ENCODE measurements at regions not wholly inside any gene's neighbourhood (a gene's known extent, or its start where the extent isn't known, plus 50 kb on each side); places are given as distances from the start of the nearest gene placed in this dataset.
"Not testable (repeated sequence)": the region's sequence is repeated elsewhere in the genome, so short reads cannot be mapped to it uniquely, and the experiment has no call there.

GRCh38 chr10:8778713-8779112 is 724.2 kb downstream of the GATA3 start:
- peak; percentile 22 for DNase-seq (ENCODE audit: low spot score)

- no peak for DNase-seq (ENCODE audit: low spot score)
Measured at GRCh38 chr10:8787649-8788048, 733.2 kb downstream of the GATA3 start.

- no peak for DNase-seq (ENCODE audit: low spot score)
Measured at GRCh38 chr10:8790390-8790789, 735.9 kb downstream of the GATA3 start.

- DNase-seq (ENCODE audit: low spot score), result no peak
Measured at GRCh38 chr10:8794860-8795259, 740.4 kb downstream of the GATA3 start.

- no peak for DNase-seq (ENCODE audit: low spot score)
Measured at GRCh38 chr10:8800426-8800825, 745.9 kb downstream of the GATA3 start.

- DNase-seq (ENCODE audit: low spot score), result no peak
Measured at GRCh38 chr10:8803992-8804391, 749.5 kb downstream of the GATA3 start.

- no peak for DNase-seq (ENCODE audit: low spot score)
Measured at GRCh38 chr10:8810677-8811076, 756.2 kb downstream of the GATA3 start.

- no peak for DNase-seq (ENCODE audit: low spot score)
Measured at GRCh38 chr10:8811201-8811600, 756.7 kb downstream of the GATA3 start.

GRCh38 chr10:8815969-8816368 is 761.5 kb downstream of the GATA3 start:
- no peak for DNase-seq (ENCODE audit: low spot score)

GRCh38 chr10:8817299-8817698 is 762.8 kb downstream of the GATA3 start:
- no peak for DNase-seq (ENCODE audit: low spot score)

- DNase-seq (ENCODE audit: low spot score), result no peak
Measured at GRCh38 chr10:8825611-8826010, 771.1 kb downstream of the GATA3 start.

- no peak for DNase-seq (ENCODE audit: low spot score)
Measured at GRCh38 chr10:8829592-8829991, 775.1 kb downstream of the GATA3 start.

GRCh38 chr10:8830048-8830447 is 775.6 kb downstream of the GATA3 start:
- no peak for DNase-seq (ENCODE audit: low spot score)

- DNase-seq (ENCODE audit: low spot score), result no peak
Measured at GRCh38 chr10:8830876-8831275, 776.4 kb downstream of the GATA3 start.

- no peak for DNase-seq (ENCODE audit: low spot score)
Measured at GRCh38 chr10:8835453-8836167, 781.1 kb downstream of the GATA3 start.

- no peak for DNase-seq (ENCODE audit: low spot score)
Measured at GRCh38 chr10:8840356-8840755, 785.9 kb downstream of the GATA3 start.

- DNase-seq (ENCODE audit: low spot score), result no peak
Measured at GRCh38 chr10:8844141-8844540, 789.7 kb downstream of the GATA3 start.

GRCh38 chr10:8852546-8852945 is 798.1 kb downstream of the GATA3 start:
- DNase-seq (ENCODE audit: low spot score), result no peak

GRCh38 chr10:8853048-8853447 is 798.6 kb downstream of the GATA3 start:
- DNase-seq (ENCODE audit: low spot score), result no peak

GRCh38 chr10:8868924-8869323 is 814.4 kb downstream of the GATA3 start:
- DNase-seq (ENCODE audit: low spot score), result not testable (repeated sequence)

- peak; percentile 16 for DNase-seq (ENCODE audit: low spot score)
Measured at GRCh38 chr10:8873310-8873709, 818.8 kb downstream of the GATA3 start.

GRCh38 chr10:8874268-8874667 is 819.8 kb downstream of the GATA3 start:
- DNase-seq (ENCODE audit: low spot score), result no peak

- no peak for DNase-seq (ENCODE audit: low spot score)
Measured at GRCh38 chr10:8874972-8875371, 820.5 kb downstream of the GATA3 start.

- no peak for DNase-seq (ENCODE audit: low spot score)
Measured at GRCh38 chr10:8876171-8876570, 821.7 kb downstream of the GATA3 start.
